GM10266 (cell line): ENCODE measurements at regions not wholly inside any gene's neighbourhood (a gene's known extent, or its start where the extent isn't known, plus 50 kb on each side); places are given as distances from the start of the nearest gene placed in this dataset.

Experiments used
- DNase-seq: peaks from one replicate; pipeline ENCODE4 v3.0.0; 2012; ENCODE audit errors: extremely low spot score
- CTCF ChIP-seq: IDR thresholded peaks from 2 replicates; pipeline ENCODE4 v1.5.1; 2012; ENCODE audit warnings: mild to moderate bottlenecking, low read depth; ENCODE audit not compliant: control insufficient read depth, insufficient read depth; ENCODE audit errors: missing control alignments

- no peak for DNase-seq
- no peak for TF ChIP-seq CTCF
Measured at GRCh38 chr7:113635492-113635891, 283.3 kb downstream of the PPP1R3A start.

DNA sequence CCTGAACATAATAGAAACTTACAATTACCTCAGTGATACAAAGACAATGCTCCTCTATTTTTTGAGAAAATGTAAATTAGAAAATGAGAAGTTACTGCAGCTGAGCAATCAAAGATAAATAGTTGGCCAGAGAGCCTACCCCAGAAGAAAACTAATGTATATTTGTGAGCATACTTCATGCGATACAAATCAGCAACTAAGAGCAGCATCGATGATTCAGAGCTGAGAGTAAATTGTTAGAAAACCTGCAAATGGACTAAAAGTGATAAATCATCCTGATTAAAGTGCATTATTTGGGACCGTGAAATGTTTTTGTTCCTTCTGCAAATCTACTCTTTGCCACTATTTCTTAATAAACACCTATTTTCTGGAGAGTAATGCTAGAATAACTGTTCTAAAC lies 285.7 kb downstream of the PPP1R3A start:
- no peak for DNase-seq
- TF ChIP-seq CTCF, result no peak

DNA sequence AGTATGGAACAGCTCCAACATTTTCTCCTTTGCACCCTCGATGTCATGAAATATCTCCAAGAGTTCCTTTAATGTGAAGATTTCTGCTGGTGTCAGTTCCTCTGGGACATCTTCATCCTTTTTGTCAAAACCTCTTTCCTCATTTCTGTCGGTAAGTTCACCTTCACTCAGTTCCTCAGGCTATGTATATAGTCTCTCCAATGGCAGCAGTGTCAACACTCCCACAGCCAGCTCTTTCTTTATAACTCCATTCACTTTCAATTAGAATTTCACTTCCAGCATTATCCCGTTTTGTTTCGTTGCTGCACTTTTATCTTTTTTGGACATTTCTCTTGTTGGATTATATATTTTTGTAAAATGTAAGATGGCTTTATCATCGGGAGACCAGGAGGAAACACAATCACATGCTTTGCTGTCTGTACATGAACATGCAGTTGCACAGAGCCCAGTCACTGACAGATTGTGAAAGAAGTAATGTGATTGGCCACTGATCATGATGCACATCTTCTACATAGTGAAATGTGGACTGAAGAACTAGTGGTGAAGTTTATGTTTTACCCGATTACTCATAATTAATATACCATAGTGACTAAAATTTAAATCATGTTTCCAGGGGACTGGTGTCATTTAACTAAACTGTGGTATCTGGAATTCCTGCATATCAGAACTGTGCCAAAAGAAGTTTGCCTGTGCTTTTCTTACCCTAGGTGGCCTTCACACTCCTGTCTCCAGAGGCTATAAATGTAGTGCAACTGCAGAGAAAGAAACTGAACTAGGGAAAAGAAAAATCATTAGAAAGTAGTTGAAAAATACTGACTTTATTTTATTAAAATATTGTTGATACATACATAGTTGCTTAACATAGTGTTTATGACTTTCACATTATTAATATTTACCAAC lies 289.6 kb downstream of the PPP1R3A start:
- DNase-seq, result no peak
- no peak for TF ChIP-seq CTCF

DNA sequence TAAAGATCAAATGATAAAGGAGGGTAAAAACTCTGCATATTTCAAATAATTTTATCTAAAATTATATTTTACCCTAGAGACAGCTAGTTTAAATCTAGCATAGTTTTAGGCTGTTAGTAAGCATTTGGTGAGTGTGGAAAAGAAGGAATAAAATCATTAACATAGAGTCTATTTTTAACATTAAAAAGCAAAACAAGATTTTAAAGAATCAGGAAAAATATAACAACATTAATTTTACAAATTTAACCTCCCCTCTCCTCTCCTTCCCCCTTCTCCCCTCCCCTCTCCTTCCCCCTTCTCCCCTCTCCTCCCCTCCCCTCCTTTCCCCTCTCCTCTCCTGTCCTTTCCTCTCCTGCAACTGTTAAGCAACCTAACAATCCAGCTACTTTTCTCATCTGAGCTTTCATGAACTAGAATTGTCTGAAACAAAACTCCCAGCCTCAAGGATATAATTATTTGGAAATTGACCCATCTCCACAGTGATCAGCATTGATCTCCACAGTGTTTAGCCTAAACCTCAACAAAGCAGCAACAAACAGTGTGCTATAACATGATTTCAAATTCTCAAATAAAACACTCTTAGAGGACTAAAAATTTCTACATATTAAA lies 293.2 kb downstream of the PPP1R3A start:
- DNase-seq, result no peak
- TF ChIP-seq CTCF, result no peak

DNA sequence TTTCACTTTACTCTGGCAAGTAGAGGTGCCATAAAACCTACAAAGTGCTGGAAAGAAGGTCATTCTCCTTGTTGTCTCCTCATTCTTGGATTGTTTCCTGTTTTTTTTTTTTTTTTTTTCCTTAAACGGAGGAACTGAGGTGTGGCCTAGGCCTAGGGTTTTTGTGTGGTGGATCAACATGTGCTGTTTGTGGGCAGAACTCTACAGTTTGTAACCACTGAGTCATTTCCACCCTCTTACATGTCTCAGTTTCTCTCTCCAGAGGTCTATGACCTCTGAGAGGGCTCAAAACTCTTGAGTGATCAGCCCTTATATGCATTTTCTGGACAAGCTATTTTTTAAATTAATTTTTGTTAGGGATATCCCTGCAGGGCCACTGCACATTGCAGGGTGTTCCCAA lies 296.0 kb downstream of the PPP1R3A start:
- no peak for TF ChIP-seq CTCF
- no peak for DNase-seq

DNA sequence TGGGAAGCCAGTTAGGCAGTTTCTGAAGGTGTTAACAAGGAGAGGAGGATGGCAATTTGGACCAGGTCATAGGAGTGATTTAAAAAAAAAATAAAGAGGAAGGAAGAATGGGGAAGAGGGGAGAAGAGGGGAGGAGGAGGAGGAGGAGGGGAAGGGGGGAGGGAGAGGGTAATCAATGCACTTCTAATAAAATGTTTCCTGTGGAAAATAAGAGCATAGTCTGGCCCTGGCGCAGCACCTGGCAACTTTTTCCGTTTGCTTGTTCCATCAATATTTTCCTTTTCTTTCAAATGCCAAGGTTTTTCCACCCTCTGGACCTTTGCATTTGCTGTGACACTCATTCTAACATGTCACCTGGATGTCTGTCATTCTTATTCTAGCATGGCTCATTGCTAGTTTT lies 308.2 kb downstream of the PPP1R3A start:
- no peak for TF ChIP-seq CTCF
- no peak for DNase-seq

- no peak for DNase-seq
- TF ChIP-seq CTCF, result no peak
Measured at GRCh38 chr7:113608782-113609181, 310.0 kb downstream of the PPP1R3A start.
